ENCODE measurements at regions not wholly inside any gene's neighbourhood (a gene's known extent, or its start where the extent isn't known, plus 50 kb on each side); places are given as distances from the start of the nearest gene placed in this dataset.
A peak's percentile ranks its signal among the peaks of the same experiment; 100 is the strongest.

- H3K4me2 ChIP-seq (ENCODE audit: low read length): peak overlapping the region; percentile 35; the same call in 1 of the 2 replicates
- H3K9me3 ChIP-seq (ENCODE audit: insufficient read depth, low read length): no peaks in the 10 kb centered on the region
- H3K79me2 ChIP-seq (ENCODE audit: low read length): no peaks in the 10 kb centered on the region
- H2AFZ ChIP-seq (ENCODE audit: low read depth, low read length): no peak overlapping the region
- peaks cover 28% of the 10 kb centered on the region for H3K27me3 ChIP-seq (ENCODE audit: low read depth, low read length)
- H3K36me3 ChIP-seq (replicated peaks; ENCODE audit: low read depth, low read length): no peaks in the 10 kb centered on the region
- TF ChIP-seq, protein P1, sequence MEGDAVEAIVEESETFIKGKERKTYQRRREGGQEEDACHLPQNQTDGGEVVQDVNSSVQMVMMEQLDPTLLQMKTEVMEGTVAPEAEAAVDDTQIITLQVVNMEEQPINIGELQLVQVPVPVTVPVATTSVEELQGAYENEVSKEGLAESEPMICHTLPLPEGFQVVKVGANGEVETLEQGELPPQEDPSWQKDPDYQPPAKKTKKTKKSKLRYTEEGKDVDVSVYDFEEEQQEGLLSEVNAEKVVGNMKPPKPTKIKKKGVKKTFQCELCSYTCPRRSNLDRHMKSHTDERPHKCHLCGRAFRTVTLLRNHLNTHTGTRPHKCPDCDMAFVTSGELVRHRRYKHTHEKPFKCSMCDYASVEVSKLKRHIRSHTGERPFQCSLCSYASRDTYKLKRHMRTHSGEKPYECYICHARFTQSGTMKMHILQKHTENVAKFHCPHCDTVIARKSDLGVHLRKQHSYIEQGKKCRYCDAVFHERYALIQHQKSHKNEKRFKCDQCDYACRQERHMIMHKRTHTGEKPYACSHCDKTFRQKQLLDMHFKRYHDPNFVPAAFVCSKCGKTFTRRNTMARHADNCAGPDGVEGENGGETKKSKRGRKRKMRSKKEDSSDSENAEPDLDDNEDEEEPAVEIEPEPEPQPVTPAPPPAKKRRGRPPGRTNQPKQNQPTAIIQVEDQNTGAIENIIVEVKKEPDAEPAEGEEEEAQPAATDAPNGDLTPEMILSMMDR (IDR thresholded peaks at IDR 0.05; ENCODE audit: low read depth, low read length): 0 out of 2 replicates have a peak, but pooled peaks have one; percentile 5
- no peak for TF ChIP-seq EZH2phosphoT487 (IDR thresholded peaks at IDR 0.05; ENCODE audit: low read depth)
- H3K4me3 ChIP-seq (ENCODE audit: low read length): no peak overlapping the region
- no peak overlapping the region for H3K27ac ChIP-seq (ENCODE audit: low read length)
- H3K9ac ChIP-seq (ENCODE audit: low read length): no peak overlapping the region
- H3K4me1 ChIP-seq (ENCODE audit: low read length): peaks cover 10% of the 10 kb centered on the region
- H4K20me1 ChIP-seq (ENCODE audit: insufficient read depth, low read length): peaks cover 4% of the 10 kb centered on the region; the same call in 1 of the 2 replicates
Observed at GRCh38 chr3:56887402-56888025, 85.8 kb upstream of the ARHGEF3 start.

- Histone ChIP-seq H4K20me1 (ENCODE audit: insufficient read depth, low read length) (no peaks in the 10 kb centered on the region), H3K4me3 (ENCODE audit: low read length) (no peak overlapping the region), H3K79me2 (ENCODE audit: low read length) (no peaks in the 10 kb centered on the region), H3K4me2 (ENCODE audit: low read length) (no peak overlapping the region), H3K36me3 (replicated peaks; ENCODE audit: low read depth, low read length) (no peaks in the 10 kb centered on the region), H3K9me3 (ENCODE audit: insufficient read depth, low read length) (no peaks in the 10 kb centered on the region), H3K27ac (ENCODE audit: low read length) (no peak overlapping the region), H2AFZ (ENCODE audit: low read depth, low read length) (no peak overlapping the region), H3K27me3 (ENCODE audit: low read depth, low read length) (peaks cover 16% of the 10 kb centered on the region), H3K9ac (ENCODE audit: low read length) (no peak overlapping the region), H3K4me1 (ENCODE audit: low read length) (peaks cover 10% of the 10 kb centered on the region)
- TF ChIP-seq, protein P1 (IDR thresholded peaks at IDR 0.05; ENCODE audit: low read depth, low read length): no peak
- TF ChIP-seq EZH2phosphoT487 (IDR thresholded peaks at IDR 0.05; ENCODE audit: low read depth): no peak
Observed at GRCh38 chr3:56886314-56886713, 84.6 kb upstream of the ARHGEF3 start.

DNA sequence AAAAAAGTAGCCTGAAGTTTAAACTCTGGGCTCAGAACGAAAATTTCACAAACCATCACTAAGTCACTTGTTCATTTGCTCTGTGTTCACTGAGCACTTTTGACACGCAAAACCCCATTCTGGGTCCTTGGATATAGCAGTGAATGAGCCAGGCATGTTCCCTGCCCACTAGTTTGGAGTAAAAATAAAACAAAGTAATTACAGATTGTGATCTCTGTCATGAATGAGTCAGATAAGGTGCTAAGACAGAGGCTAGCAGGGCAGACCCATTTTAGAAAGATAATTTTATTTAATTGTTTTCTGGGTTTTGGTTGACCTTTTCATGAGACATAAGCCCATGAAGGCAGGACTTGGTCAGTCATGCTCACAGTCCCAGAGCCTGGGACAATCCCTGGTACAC, 84.1 kb upstream of the ARHGEF3 start:
- Histone ChIP-seq H3K9me3 (ENCODE audit: insufficient read depth, low read length) (no peaks in the 10 kb centered on the region), H3K4me2 (ENCODE audit: low read length) (no peak overlapping the region), H3K79me2 (ENCODE audit: low read length) (no peaks in the 10 kb centered on the region), H3K4me3 (ENCODE audit: low read length) (no peak overlapping the region), H3K27ac (ENCODE audit: low read length) (no peak overlapping the region), H3K4me1 (ENCODE audit: low read length) (peaks cover 10% of the 10 kb centered on the region), H3K27me3 (ENCODE audit: low read depth, low read length) (peaks cover 12% of the 10 kb centered on the region; the same call in 1 of the 2 replicates), H4K20me1 (ENCODE audit: insufficient read depth, low read length) (no peaks in the 10 kb centered on the region), H3K36me3 (replicated peaks; ENCODE audit: low read depth, low read length) (no peaks in the 10 kb centered on the region), H3K9ac (ENCODE audit: low read length) (no peak overlapping the region), H2AFZ (ENCODE audit: low read depth, low read length) (no peak overlapping the region)
- TF ChIP-seq, protein P1 (IDR thresholded peaks at IDR 0.05; ENCODE audit: low read depth, low read length): no peak
- no peak for TF ChIP-seq EZH2phosphoT487 (IDR thresholded peaks at IDR 0.05; ENCODE audit: low read depth)

DNA sequence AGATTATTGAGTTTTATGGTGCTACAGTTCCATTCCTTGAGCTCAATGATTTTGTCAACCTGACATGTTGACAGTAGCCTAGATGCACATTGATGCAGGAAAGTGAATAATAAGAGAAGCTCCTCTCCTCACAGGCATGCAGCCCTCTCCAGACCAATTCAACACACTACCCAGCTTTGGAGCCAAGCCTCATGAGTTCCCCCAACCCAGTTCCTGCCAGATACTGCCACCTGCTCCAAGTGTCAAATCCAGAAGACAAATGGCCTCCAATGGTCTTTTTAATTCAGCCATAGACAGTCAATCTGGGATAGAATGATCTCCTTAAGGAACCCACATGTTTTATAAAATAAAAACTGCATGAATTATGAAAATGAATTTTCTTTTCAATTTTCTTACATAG, 83.7 kb upstream of the ARHGEF3 start:
- Histone ChIP-seq H3K9me3 (ENCODE audit: insufficient read depth, low read length) (no peaks in the 10 kb centered on the region), H3K36me3 (replicated peaks; ENCODE audit: low read depth, low read length) (no peaks in the 10 kb centered on the region), H3K79me2 (ENCODE audit: low read length) (no peaks in the 10 kb centered on the region), H3K4me1 (ENCODE audit: low read length) (peaks cover 10% of the 10 kb centered on the region), H3K4me2 (ENCODE audit: low read length) (no peak overlapping the region), H3K27ac (ENCODE audit: low read length) (no peak overlapping the region), H3K9ac (ENCODE audit: low read length) (no peak overlapping the region), H2AFZ (ENCODE audit: low read depth, low read length) (no peak overlapping the region), H3K4me3 (ENCODE audit: low read length) (no peak overlapping the region), H4K20me1 (ENCODE audit: insufficient read depth, low read length) (no peaks in the 10 kb centered on the region), H3K27me3 (ENCODE audit: low read depth, low read length) (peaks cover 8% of the 10 kb centered on the region; the same call in 1 of the 2 replicates)
- TF ChIP-seq, protein P1 (IDR thresholded peaks at IDR 0.05; ENCODE audit: low read depth, low read length): no peak
